GM12872 (cell line): ENCODE measurements at regions not wholly inside any gene's neighbourhood (a gene's known extent, or its start where the extent isn't known, plus 50 kb on each side); places are given as distances from the start of the nearest gene placed in this dataset.

Experiments used
- CTCF ChIP-seq: IDR thresholded peaks from 3 replicates; pipeline ENCODE4 v1.5.1; 2011; ENCODE audit warnings: low read depth, mild to moderate bottlenecking, low read length, moderate library complexity; ENCODE audit not compliant: insufficient read depth

- no peak for TF ChIP-seq CTCF
Observed at GRCh38 chr10:28988980-28989379, 299.9 kb upstream of the LYZL1 start.

- TF ChIP-seq CTCF, result peak; percentile 84
Observed at GRCh38 chr10:28991333-28992270, 297.3 kb upstream of the LYZL1 start.

GRCh38 chr10:28993056-28993455 is 295.8 kb upstream of the LYZL1 start:
- no peak for TF ChIP-seq CTCF

- no peak for TF ChIP-seq CTCF
Observed at GRCh38 chr10:28993861-28994260, 295.0 kb upstream of the LYZL1 start.

GRCh38 chr10:28995497-28995896 is 293.4 kb upstream of the LYZL1 start:
- no peak for TF ChIP-seq CTCF

GRCh38 chr10:28996345-28996744 is 292.5 kb upstream of the LYZL1 start:
- TF ChIP-seq CTCF, result no peak

- TF ChIP-seq CTCF, result no peak
Observed at GRCh38 chr10:28996947-28997551, 291.8 kb upstream of the LYZL1 start.
